ENCODE measurements at regions not wholly inside any gene's neighbourhood (a gene's known extent, or its start where the extent isn't known, plus 50 kb on each side); places are given as distances from the start of the nearest gene placed in this dataset.

DNA sequence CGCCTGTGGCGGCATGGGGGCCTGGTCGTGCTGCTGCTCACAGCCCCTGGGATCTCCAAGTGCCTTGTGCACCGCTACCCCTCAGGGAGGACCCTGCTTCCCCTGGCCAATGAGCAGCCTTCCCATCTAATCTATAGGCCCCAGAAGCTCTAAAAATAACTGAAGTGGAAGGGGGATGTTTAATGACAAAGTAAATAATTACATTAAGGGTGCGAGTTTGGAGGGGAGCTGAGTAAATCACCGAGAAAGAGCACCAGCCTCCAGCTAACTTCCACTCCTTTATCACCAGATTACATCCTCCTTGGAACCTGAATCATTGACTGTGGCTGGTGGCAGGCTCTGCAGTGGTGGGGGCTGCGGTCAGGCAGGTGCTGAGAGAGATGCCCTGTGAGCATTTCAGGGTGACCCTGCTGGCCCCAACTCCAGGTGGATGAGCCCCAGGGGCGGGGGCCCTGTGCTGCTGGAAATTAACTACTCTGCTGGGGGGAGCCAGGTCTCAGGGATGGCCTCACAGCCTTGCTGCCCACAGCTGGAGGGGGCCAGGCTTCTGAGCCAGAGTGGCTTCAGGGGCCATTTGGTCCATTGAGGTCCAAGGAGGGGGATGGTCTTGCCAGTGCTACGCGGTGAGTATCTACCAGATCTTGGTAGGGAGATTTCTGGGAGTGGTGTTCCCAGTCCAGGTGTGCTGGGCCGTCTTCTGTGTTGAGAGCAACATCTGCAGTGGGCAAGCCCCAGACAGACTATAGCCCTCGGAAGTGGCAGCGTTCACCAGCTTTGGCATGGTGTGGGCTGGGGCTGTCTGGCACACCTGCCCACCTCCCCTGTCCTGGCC lies 74.2 kb downstream of the GLI2 start:
- H3K4me3 ChIP-seq (ENCODE audit: extremely low read depth, insufficient read depth, low read length, poor library complexity, severe bottlenecking) = no peak overlapping the region
- peaks cover 7% of the 10 kb centered on the region for H3K4me1 ChIP-seq (ENCODE audit: control insufficient read depth, insufficient read depth, low read length, poor library complexity, severe bottlenecking)
- H3K9me3 ChIP-seq (ENCODE audit: control insufficient read depth, low read length) = no peaks in the 10 kb centered on the region
- WGBS, 2 experiments (ENCODE audit: insufficient coverage in 2 of 2) = 94 to 95% methylated on average over 7 to 8 of the region's 13 CpGs
- H3K36me3 ChIP-seq (ENCODE audit: control insufficient read depth, insufficient read depth, low read length) = peaks cover 73% of the 10 kb centered on the region
- H3K27ac ChIP-seq (ENCODE audit: low read depth, low read length, severe bottlenecking) = no peak overlapping the region

DNA sequence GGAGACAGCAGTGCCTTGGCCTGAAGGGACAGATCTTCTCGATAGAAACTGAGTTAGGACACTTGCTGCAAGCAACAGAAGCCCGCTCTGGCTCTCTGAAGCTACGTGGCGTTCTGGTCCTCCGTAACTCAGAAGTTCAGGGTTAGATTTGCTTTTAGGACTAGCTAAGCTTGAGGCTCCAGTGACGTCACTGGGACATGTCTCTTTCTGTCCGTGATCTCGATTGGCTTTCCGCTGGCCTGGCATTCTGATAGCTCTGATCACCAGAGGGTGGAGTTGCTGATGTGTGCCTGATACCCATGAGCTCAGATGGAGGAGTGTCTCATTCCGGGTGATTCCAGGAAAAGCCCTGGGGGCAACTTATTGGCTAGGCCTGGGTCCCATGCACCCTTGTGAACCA lies 75.0 kb downstream of the GLI2 start:
- 95 to 96% methylated on average over 10 of the region's 10 CpGs for WGBS, 2 experiments (ENCODE audit: insufficient coverage in 2 of 2)
- Histone ChIP-seq H3K36me3 (ENCODE audit: control insufficient read depth, insufficient read depth, low read length) (peaks cover 65% of the 10 kb centered on the region), H3K4me3 (ENCODE audit: extremely low read depth, insufficient read depth, low read length, poor library complexity, severe bottlenecking) (no peak overlapping the region), H3K9me3 (ENCODE audit: control insufficient read depth, low read length) (no peaks in the 10 kb centered on the region), H3K4me1 (ENCODE audit: control insufficient read depth, insufficient read depth, low read length, poor library complexity, severe bottlenecking) (peaks cover 7% of the 10 kb centered on the region), H3K27ac (ENCODE audit: low read depth, low read length, severe bottlenecking) (no peak overlapping the region)

DNA sequence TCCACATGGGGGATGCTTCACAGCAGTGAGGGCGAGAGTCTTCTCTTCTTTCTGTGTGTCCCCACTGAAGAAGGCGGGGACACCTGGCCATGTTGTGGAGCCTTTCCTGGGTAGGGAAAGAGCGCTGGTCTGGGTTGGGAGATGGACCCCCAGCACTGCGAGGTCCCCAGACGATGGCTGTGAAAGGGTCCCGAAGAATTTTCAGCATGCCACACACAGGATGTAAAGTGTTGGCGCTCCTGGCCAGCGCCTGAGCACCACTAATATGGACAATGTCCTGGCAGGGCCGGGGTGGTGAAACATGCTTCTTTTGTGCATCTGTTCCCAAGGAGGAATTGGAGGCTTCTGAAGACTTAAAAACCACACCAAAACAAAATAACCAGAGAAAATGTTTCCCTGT lies 77.2 kb downstream of the GLI2 start:
- H3K27ac ChIP-seq (ENCODE audit: low read depth, low read length, severe bottlenecking) = no peak overlapping the region
- peaks cover 7% of the 10 kb centered on the region for H3K4me1 ChIP-seq (ENCODE audit: control insufficient read depth, insufficient read depth, low read length, poor library complexity, severe bottlenecking)
- peaks cover 53% of the 10 kb centered on the region for H3K36me3 ChIP-seq (ENCODE audit: control insufficient read depth, insufficient read depth, low read length)
- no peaks in the 10 kb centered on the region for H3K9me3 ChIP-seq (ENCODE audit: control insufficient read depth, low read length)
- no peak overlapping the region for H3K4me3 ChIP-seq (ENCODE audit: extremely low read depth, insufficient read depth, low read length, poor library complexity, severe bottlenecking)
- WGBS, 2 experiments (ENCODE audit: insufficient coverage in 2 of 2) = 99% methylated on average over 9 of the region's 9 CpGs

DNA sequence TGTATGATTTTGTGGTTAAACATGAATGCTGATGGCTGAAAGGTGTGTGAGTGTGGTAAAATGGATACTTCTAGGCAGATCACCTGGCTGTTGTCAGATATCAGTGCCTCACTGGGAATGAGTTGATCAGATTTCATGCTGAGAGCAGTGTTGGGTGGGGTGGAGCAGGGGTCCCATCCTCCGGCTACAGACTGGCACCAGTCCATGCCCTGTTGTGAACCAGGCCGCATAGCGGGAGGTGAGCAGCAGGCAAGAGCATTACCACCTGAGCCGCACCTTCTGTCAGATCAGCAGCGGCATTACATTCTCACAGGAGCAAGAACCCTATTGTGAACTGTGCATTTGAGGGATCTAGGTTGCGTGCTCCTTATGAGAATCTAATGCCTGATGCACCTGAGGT lies 78.7 kb downstream of the GLI2 start:
- H3K36me3 ChIP-seq (ENCODE audit: control insufficient read depth, insufficient read depth, low read length) = peaks cover 45% of the 10 kb centered on the region
- no peak overlapping the region for H3K4me3 ChIP-seq (ENCODE audit: extremely low read depth, insufficient read depth, low read length, poor library complexity, severe bottlenecking)
- 93 to 94% methylated on average over 6 of the region's 6 CpGs for WGBS, 2 experiments (ENCODE audit: insufficient coverage in 2 of 2)
- H3K4me1 ChIP-seq (ENCODE audit: control insufficient read depth, insufficient read depth, low read length, poor library complexity, severe bottlenecking) = peaks cover 17% of the 10 kb centered on the region
- no peaks in the 10 kb centered on the region for H3K9me3 ChIP-seq (ENCODE audit: control insufficient read depth, low read length)
- H3K27ac ChIP-seq (ENCODE audit: low read depth, low read length, severe bottlenecking) = no peak overlapping the region

GRCh38 chr2:120815292-120815691 lies 79.6 kb downstream of the GLI2 start:
- no peak overlapping the region for H3K4me3 ChIP-seq (ENCODE audit: extremely low read depth, insufficient read depth, low read length, poor library complexity, severe bottlenecking)
- H3K4me1 ChIP-seq (ENCODE audit: control insufficient read depth, insufficient read depth, low read length, poor library complexity, severe bottlenecking) = peaks cover 22% of the 10 kb centered on the region
- no peaks in the 10 kb centered on the region for H3K9me3 ChIP-seq (ENCODE audit: control insufficient read depth, low read length)
- no peak overlapping the region for H3K27ac ChIP-seq (ENCODE audit: low read depth, low read length, severe bottlenecking)
- H3K36me3 ChIP-seq (ENCODE audit: control insufficient read depth, insufficient read depth, low read length) = peaks cover 38% of the 10 kb centered on the region
- WGBS, 2 experiments (ENCODE audit: insufficient coverage in 2 of 2) = 87 to 93% methylated on average over 12 of the region's 12 CpGs

DNA sequence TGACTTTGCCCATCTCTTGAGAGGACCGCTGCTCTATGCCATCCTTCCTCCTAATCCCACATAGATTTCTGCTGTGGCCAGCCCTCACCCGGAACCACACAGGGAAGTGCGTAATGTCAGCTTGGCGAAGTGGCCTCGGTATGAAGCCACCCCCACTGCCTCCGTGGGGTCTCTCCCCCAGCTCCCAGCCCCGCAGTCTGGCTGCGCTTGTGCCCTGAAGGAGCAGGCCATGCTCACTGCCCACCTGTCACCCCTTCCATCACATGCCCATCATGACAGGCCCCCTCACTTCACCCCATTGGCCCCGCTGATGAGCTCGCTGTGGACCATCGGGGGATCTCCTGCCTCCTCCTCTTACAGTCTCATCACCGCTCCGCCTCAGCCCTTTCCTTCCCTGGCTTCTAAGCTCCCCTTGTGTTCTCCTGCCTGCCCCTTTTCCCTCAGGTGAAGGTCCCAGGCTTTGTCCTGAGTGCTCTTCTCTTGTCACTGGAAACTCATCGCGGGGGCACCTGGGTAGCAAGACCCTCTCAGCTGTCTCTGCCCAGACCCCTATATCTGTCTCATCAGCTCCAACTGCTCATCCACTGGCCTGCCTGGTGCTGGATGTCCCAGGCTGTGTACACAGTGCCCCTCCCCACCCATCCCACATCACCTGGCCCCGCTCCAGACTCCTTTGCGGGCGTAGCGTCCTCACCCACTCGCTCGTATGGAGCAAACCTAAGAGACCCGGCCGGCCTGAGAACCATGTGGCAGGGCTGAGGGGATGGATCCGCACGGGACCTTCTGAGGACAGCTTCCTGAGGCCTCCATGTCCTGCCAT lies 81.7 kb downstream of the GLI2 start:
- Histone ChIP-seq H3K9me3 (ENCODE audit: control insufficient read depth, low read length) (no peaks in the 10 kb centered on the region), H3K27ac (ENCODE audit: low read depth, low read length, severe bottlenecking) (no peak overlapping the region), H3K4me1 (ENCODE audit: control insufficient read depth, insufficient read depth, low read length, poor library complexity, severe bottlenecking) (peaks cover 30% of the 10 kb centered on the region), H3K36me3 (ENCODE audit: control insufficient read depth, insufficient read depth, low read length) (peaks cover 33% of the 10 kb centered on the region), H3K4me3 (ENCODE audit: extremely low read depth, insufficient read depth, low read length, poor library complexity, severe bottlenecking) (no peak overlapping the region)
- 95 to 97% methylated on average over 22 to 24 of the region's 25 CpGs for WGBS, 2 experiments (ENCODE audit: insufficient coverage in 2 of 2)

DNA sequence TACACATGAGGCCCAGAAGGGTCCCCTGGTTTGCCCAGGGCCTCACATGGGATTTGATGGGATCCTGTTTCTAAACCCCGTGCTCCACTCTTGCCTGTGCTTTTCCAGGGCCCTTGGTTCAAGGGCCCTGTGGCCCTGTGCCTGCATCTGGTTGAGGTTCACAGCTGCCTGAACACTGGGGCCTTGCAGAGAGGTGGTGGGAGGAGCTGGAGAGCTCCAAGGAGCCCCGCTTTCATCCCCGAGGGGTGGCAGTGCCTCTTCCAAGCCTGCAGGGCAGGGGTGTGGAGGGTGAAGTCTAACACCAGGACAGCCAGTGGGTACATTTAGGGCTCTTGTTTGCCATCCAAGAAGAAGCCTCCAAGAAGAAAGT lies 82.3 kb downstream of the GLI2 start:
- Histone ChIP-seq H3K9me3 (ENCODE audit: control insufficient read depth, low read length) (no peaks in the 10 kb centered on the region), H3K4me3 (ENCODE audit: extremely low read depth, insufficient read depth, low read length, poor library complexity, severe bottlenecking) (no peak overlapping the region), H3K4me1 (ENCODE audit: control insufficient read depth, insufficient read depth, low read length, poor library complexity, severe bottlenecking) (peaks cover 30% of the 10 kb centered on the region), H3K27ac (ENCODE audit: low read depth, low read length, severe bottlenecking) (no peak overlapping the region), H3K36me3 (ENCODE audit: control insufficient read depth, insufficient read depth, low read length) (peaks cover 34% of the 10 kb centered on the region)
- WGBS, 2 experiments (ENCODE audit: insufficient coverage in 2 of 2) = 92 to 95% methylated on average over 2 to 3 of the region's 3 CpGs

DNA sequence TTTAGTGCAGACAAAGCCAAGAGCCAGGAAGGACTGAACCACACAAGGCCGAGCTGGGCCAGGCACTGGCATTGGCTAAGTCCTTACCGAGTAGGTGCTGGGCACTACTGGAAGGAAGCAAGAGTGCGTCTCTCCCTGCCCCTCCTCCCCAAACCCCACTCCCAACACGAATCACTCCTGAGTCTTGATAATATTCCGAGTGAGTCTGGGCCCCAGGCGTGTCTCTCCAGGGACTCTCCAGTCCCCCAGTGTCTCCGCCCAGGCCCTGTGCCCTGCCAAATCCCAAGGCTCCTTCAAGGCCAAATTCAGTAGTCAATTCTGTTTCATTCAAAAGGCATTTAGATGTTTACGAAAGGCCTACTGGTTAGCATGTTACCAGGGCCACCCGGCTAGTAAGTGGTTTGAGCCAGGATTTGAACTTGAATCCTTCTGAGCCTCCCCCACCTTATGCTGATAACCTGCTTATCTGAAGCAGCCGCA lies 82.8 kb downstream of the GLI2 start:
- no peak overlapping the region for H3K4me3 ChIP-seq (ENCODE audit: extremely low read depth, insufficient read depth, low read length, poor library complexity, severe bottlenecking)
- no peak overlapping the region for H3K27ac ChIP-seq (ENCODE audit: low read depth, low read length, severe bottlenecking)
- H3K36me3 ChIP-seq (ENCODE audit: control insufficient read depth, insufficient read depth, low read length) = peaks cover 33% of the 10 kb centered on the region
- no peaks in the 10 kb centered on the region for H3K9me3 ChIP-seq (ENCODE audit: control insufficient read depth, low read length)
- 72 to 81% methylated on average over 9 of the region's 10 CpGs for WGBS, 2 experiments (ENCODE audit: insufficient coverage in 2 of 2)
- H3K4me1 ChIP-seq (ENCODE audit: control insufficient read depth, insufficient read depth, low read length, poor library complexity, severe bottlenecking) = peaks cover 30% of the 10 kb centered on the region

GRCh38 chr2:120819720-120820210 lies 84.1 kb downstream of the GLI2 start:
- Histone ChIP-seq H3K4me1 (ENCODE audit: control insufficient read depth, insufficient read depth, low read length, poor library complexity, severe bottlenecking) (peaks cover 30% of the 10 kb centered on the region), H3K4me3 (ENCODE audit: extremely low read depth, insufficient read depth, low read length, poor library complexity, severe bottlenecking) (no peak overlapping the region), H3K27ac (ENCODE audit: low read depth, low read length, severe bottlenecking) (peak overlapping the region; percentile 13), H3K36me3 (ENCODE audit: control insufficient read depth, insufficient read depth, low read length) (peaks cover 36% of the 10 kb centered on the region), H3K9me3 (ENCODE audit: control insufficient read depth, low read length) (no peaks in the 10 kb centered on the region)
- WGBS, 2 experiments (ENCODE audit: insufficient coverage in 2 of 2) = 82 to 92% methylated on average over 5 of the region's 5 CpGs

- H3K36me3 ChIP-seq (ENCODE audit: control insufficient read depth, insufficient read depth, low read length) = peaks cover 36% of the 10 kb centered on the region
- H3K4me1 ChIP-seq (ENCODE audit: control insufficient read depth, insufficient read depth, low read length, poor library complexity, severe bottlenecking) = peaks cover 34% of the 10 kb centered on the region
- H3K9me3 ChIP-seq (ENCODE audit: control insufficient read depth, low read length) = no peaks in the 10 kb centered on the region
- peak overlapping the region; percentile 36 for H3K27ac ChIP-seq (ENCODE audit: low read depth, low read length, severe bottlenecking)
- H3K4me3 ChIP-seq (ENCODE audit: extremely low read depth, insufficient read depth, low read length, poor library complexity, severe bottlenecking) = no peak overlapping the region
- 50 to 61% methylated on average over 14 of the region's 19 CpGs for WGBS, 2 experiments (ENCODE audit: insufficient coverage in 2 of 2)
These were observed 84.7 kb downstream of the GLI2 start for GRCh38 chr2:120820263-120820952.
